Activated CD4-positive, alpha-beta T cell treated with anti-CD3 and anti-CD28 coated beads, Interleukin-2, amount 10 ng/mL, durations not matched to agents 7 days and 5 days (primary cell): ENCODE measurements at regions not wholly inside any gene's neighbourhood (a gene's known extent, or its start where the extent isn't known, plus 50 kb on each side); places are given as distances from the start of the nearest gene placed in this dataset.
"Not testable (repeated sequence)": the region's sequence is repeated elsewhere in the genome, so short reads cannot be mapped to it uniquely, and the experiment has no call there.

ENCODE experiments used
- CTCF ChIA-PET: fragments of 350-600 bp; sonication (Branson Sonifier 250); formaldehyde crosslinking; loops from one replicate; lab custom pipeline; 2021; ENCODE audit warnings: antibody characterized with exemption; lab: Charles Lee
- POLR2A ChIA-PET: fragments of 350-600 bp; sonication (Branson Sonifier 250); formaldehyde crosslinking; loops from one replicate; lab custom pipeline; 2021; ENCODE audit warnings: antibody characterized with exemption; lab: Charles Lee
- DNase-seq: peaks from one replicate; pipeline ENCODE4 v3.0.0-alpha.2; 2020
- H3K27ac Mint-ChIP-seq: one replicate; pipeline ENCODE4 v1.8.0; 2021; ENCODE audit warnings: mild to moderate bottlenecking, moderate library complexity, mixed read lengths
- H3K27me3 Mint-ChIP-seq: one replicate; pipeline ENCODE4 v1.8.0; 2021; ENCODE audit warnings: mixed read lengths
- H3K36me3 Mint-ChIP-seq: one replicate; pipeline ENCODE4 v1.8.0; 2021; ENCODE audit warnings: low read depth, mixed read lengths
- H3K4me1 Mint-ChIP-seq: one replicate; pipeline ENCODE4 v1.8.0; 2021; ENCODE audit warnings: mixed read lengths
- H3K4me3 Mint-ChIP-seq: one replicate; pipeline ENCODE4 v1.8.0; 2021; ENCODE audit warnings: mild to moderate bottlenecking, moderate library complexity, mixed read lengths
- H3K9me3 Mint-ChIP-seq: one replicate; pipeline ENCODE4 v1.8.0; 2021; ENCODE audit warnings: mixed read lengths

GRCh38 chr21:15119486-15119885 lies 54.7 kb upstream of the NRIP1 start:
- no peak overlapping the region for H3K27ac Mint-ChIP-seq
- DNase-seq = no peak
- H3K27me3 Mint-ChIP-seq = peaks cover 6% of the 10 kb centered on the region
- H3K4me3 Mint-ChIP-seq = no peak overlapping the region
- ChIA-PET CTCF (no interaction called here), POLR2A (no interaction called here)
- H3K4me1 Mint-ChIP-seq = no peaks in the 10 kb centered on the region
- H3K9me3 Mint-ChIP-seq = no peaks in the 10 kb centered on the region
- H3K36me3 Mint-ChIP-seq = no peaks in the 10 kb centered on the region

DNA sequence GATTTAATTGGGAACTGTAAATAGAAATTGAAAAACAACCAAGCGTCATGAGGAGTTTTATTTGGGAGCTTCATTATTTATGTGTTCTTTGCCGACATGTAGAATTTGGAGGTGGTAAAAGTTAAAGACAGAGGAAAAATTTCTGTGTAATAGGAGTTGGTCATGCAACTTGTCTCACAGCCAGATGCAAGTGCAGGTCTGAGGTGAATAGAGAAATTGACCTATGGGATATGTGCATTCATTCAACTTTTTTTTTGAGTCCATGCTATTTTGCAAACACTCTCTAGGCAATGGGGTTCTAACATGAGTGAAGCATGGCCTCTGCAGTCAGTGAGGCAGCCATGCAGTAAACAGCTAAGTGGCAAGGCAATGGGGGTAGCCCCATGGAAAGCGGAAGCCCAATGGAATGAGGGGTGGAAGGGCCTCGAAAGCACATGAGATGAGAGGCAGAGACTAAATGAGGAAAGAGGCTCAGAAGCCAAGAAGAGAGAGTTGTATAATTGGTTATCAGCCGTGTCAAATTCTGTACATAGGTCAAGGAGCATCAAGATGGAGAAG lies 56.4 kb upstream of the NRIP1 start:
- DNase-seq = no peak
- Mint-ChIP-seq H3K27ac (no peak overlapping the region), H3K4me3 (no peak overlapping the region), H3K27me3 (peaks cover 6% of the 10 kb centered on the region), H3K9me3 (no peaks in the 10 kb centered on the region), H3K36me3 (no peaks in the 10 kb centered on the region), H3K4me1 (no peaks in the 10 kb centered on the region)
- ChIA-PET POLR2A (no interaction called here), CTCF (no interaction called here)

DNA sequence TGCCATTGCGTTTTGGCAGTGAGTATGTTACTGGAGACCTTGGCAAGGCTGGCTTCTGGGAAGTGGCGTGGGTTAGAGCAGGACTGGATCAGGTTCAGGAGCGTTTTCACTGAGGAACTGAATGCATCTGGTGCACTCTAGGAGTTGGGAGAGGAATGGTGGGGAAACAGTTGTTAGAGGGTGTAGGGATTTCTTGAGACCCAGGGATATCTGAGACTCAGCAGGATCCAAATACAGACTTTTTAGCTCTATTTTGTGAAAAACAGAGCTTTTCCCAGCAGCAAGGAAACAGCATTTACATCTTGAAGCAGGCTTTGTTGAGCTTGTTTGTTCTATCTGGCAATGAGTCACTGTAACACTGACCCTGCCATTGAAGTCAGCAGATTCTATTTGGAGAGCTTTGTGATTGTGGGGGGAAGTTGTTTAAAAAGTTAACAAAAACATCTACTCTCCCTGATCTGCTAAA lies 56.9 kb upstream of the NRIP1 start:
- no peak overlapping the region for H3K27ac Mint-ChIP-seq
- ChIA-PET CTCF (no interaction called here), POLR2A (no interaction called here)
- H3K4me1 Mint-ChIP-seq = no peaks in the 10 kb centered on the region
- H3K4me3 Mint-ChIP-seq = no peak overlapping the region
- H3K9me3 Mint-ChIP-seq = no peaks in the 10 kb centered on the region
- peaks cover 6% of the 10 kb centered on the region for H3K27me3 Mint-ChIP-seq
- no peak for DNase-seq
- no peaks in the 10 kb centered on the region for H3K36me3 Mint-ChIP-seq

DNA sequence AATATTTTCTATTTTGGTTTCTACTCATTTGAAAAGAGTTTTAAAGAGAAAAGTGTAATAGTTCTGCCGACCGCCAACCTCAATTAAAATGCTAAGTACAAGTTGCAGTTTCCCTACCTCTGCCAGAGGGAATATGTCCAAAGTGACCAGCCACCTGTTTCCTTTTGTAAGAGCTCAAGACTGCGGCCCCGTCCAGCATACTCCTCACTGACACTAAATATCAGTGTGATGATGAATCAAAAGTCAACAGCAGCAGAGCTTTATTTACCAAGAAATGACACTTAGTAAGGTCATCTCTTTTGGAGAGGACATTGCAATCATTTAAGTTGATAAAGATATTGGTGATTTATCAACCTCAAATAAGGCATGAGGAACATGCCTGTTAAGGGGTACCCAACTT lies 57.4 kb upstream of the NRIP1 start:
- H3K36me3 Mint-ChIP-seq = no peaks in the 10 kb centered on the region
- H3K27ac Mint-ChIP-seq = no peak overlapping the region
- no peak overlapping the region for H3K4me3 Mint-ChIP-seq
- H3K27me3 Mint-ChIP-seq = peaks cover 6% of the 10 kb centered on the region
- POLR2A ChIA-PET = no interaction called here
- CTCF ChIA-PET = no interaction called here
- DNase-seq = no peak
- no peaks in the 10 kb centered on the region for H3K9me3 Mint-ChIP-seq
- no peaks in the 10 kb centered on the region for H3K4me1 Mint-ChIP-seq

DNA sequence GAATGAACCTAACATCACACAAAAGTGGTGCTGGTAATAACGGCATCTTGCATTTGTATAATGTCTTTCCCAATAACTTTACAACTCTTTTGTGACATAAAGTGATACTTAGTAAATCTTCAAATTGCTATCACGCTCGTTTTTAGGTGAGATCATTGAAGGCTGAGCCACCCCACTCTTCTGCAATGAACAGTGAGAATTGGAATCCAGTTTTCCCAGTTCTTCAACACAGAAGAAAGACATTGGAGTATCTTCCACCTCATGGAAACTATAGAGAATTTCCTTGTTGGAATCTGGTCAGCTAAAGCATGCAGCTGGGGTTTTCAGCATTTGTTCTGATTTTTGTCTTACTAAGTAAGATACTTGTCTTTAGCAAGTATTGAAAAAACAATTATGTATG lies 59.9 kb upstream of the NRIP1 start:
- no peak overlapping the region for H3K27ac Mint-ChIP-seq
- no peaks in the 10 kb centered on the region for H3K9me3 Mint-ChIP-seq
- H3K4me1 Mint-ChIP-seq = no peaks in the 10 kb centered on the region
- CTCF ChIA-PET = no interaction called here
- DNase-seq = no peak
- POLR2A ChIA-PET = no interaction called here
- H3K27me3 Mint-ChIP-seq = peaks cover 6% of the 10 kb centered on the region
- no peak overlapping the region for H3K4me3 Mint-ChIP-seq
- H3K36me3 Mint-ChIP-seq = no peaks in the 10 kb centered on the region

DNA sequence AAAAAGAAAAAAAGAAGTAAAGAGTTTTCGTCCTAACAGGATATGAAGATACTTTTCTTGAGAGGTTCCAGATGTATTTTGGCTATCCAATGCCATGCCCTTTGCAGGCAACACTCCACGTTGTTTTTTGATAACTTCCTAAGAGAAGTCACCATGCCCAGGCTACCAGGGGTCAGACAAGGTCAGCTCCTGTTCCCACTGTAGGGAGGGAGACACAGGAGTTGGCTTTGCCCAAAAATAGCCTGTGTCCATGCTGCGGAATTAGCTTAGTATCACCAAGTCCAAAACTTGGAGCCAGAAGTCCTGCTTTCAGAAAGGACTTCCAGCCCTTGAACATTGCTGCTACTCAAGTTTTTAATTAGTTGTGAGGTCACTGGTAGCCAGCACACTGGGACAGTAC lies 62.1 kb upstream of the NRIP1 start:
- Mint-ChIP-seq H3K27ac (no peak overlapping the region), H3K9me3 (no peaks in the 10 kb centered on the region), H3K36me3 (no peaks in the 10 kb centered on the region), H3K4me1 (no peaks in the 10 kb centered on the region), H3K4me3 (no peak overlapping the region), H3K27me3 (no peaks in the 10 kb centered on the region)
- POLR2A ChIA-PET = interaction anchor here (0.6 kb wide), 1 partner anchor 76 kb away, joined by 3 read pairs; no protein-coding TSS in a partner anchor
- no peak for DNase-seq
- CTCF ChIA-PET = no interaction called here

DNA sequence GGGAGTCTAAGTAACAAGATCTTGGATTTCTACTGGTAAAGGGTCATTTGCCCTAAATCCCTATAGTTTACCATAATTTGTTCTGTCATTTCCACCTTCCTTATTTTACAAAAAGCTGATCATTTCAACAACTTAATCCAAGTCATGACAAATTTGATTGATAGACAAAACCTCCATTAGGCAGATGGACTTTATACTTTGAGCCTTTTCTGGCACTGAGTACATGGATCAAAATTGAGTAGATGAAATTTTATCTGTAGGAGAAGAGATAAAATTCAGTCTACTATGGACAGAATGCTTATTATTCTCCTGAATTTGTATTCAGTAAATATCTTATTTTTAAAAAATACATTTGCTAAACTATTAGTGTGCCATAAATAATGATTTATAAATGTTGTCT lies 62.6 kb upstream of the NRIP1 start:
- H3K4me1 Mint-ChIP-seq = no peaks in the 10 kb centered on the region
- H3K27ac Mint-ChIP-seq = no peak overlapping the region
- POLR2A ChIA-PET = no interaction called here
- DNase-seq = no peak
- H3K4me3 Mint-ChIP-seq = no peak overlapping the region
- no peaks in the 10 kb centered on the region for H3K27me3 Mint-ChIP-seq
- no peaks in the 10 kb centered on the region for H3K9me3 Mint-ChIP-seq
- CTCF ChIA-PET = no interaction called here
- H3K36me3 Mint-ChIP-seq = no peaks in the 10 kb centered on the region

DNA sequence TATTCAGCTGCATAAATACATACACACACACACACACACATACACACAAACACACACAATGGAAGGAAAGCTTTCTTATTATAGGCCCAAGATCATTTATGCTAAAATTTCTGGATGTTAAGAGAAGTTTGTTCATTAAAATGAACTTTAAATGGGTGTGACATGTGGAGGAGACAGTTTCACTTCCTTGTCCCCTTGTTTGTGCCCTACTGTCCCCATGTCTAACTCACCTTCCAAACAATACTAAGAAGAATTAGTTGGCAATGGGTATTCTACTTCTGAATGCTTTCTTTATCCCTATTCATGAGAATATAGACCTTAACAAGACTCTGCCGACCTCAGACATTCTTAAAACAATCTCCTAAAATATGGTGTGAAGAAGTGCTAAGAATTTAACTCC lies 63.5 kb upstream of the NRIP1 start:
- no peaks in the 10 kb centered on the region for H3K4me1 Mint-ChIP-seq
- ChIA-PET CTCF (interaction anchor here (1.5 kb wide), 1 partner anchor 32 kb away, joined by 3 read pairs; no protein-coding TSS in a partner anchor), POLR2A (no interaction called here)
- H3K4me3 Mint-ChIP-seq = no peak overlapping the region
- H3K27me3 Mint-ChIP-seq = no peaks in the 10 kb centered on the region
- no peaks in the 10 kb centered on the region for H3K9me3 Mint-ChIP-seq
- H3K27ac Mint-ChIP-seq = no peak overlapping the region
- DNase-seq = no peak
- H3K36me3 Mint-ChIP-seq = no peaks in the 10 kb centered on the region

- H3K9me3 Mint-ChIP-seq, H3K4me3 Mint-ChIP-seq, H3K36me3 Mint-ChIP-seq, H3K27me3 Mint-ChIP-seq, DNase-seq, POLR2A ChIA-PET, H3K27ac Mint-ChIP-seq, H3K4me1 Mint-ChIP-seq: not testable (repeated sequence)
- CTCF ChIA-PET = interaction anchor here (1.5 kb wide), 1 partner anchor 31 kb away, joined by 3 read pairs; no protein-coding TSS in a partner anchor
These were observed 63.9 kb upstream of the NRIP1 start for GRCh38 chr21:15128714-15129113.

- H3K9me3 Mint-ChIP-seq = no peaks in the 10 kb centered on the region
- no peak overlapping the region for H3K4me3 Mint-ChIP-seq
- H3K27me3 Mint-ChIP-seq = no peaks in the 10 kb centered on the region
- H3K4me1 Mint-ChIP-seq = no peaks in the 10 kb centered on the region
- POLR2A ChIA-PET = no interaction called here
- no peaks in the 10 kb centered on the region for H3K36me3 Mint-ChIP-seq
- CTCF ChIA-PET = no interaction called here
- H3K27ac Mint-ChIP-seq = no peak overlapping the region
- no peak for DNase-seq
These were observed 65.5 kb upstream of the NRIP1 start for GRCh38 chr21:15130326-15130725.

GRCh38 chr21:15130751-15131150 lies 66.0 kb upstream of the NRIP1 start:
- Mint-ChIP-seq H3K27me3 (no peaks in the 10 kb centered on the region), H3K27ac (no peak overlapping the region), H3K9me3 (no peaks in the 10 kb centered on the region), H3K4me1 (no peaks in the 10 kb centered on the region), H3K36me3 (no peaks in the 10 kb centered on the region), H3K4me3 (no peak overlapping the region)
- CTCF ChIA-PET = interaction anchor here (0.7 kb wide), 1 partner anchor 14 kb away, joined by 5 read pairs; no protein-coding TSS in a partner anchor
- no peak for DNase-seq
- POLR2A ChIA-PET = no interaction called here

DNA sequence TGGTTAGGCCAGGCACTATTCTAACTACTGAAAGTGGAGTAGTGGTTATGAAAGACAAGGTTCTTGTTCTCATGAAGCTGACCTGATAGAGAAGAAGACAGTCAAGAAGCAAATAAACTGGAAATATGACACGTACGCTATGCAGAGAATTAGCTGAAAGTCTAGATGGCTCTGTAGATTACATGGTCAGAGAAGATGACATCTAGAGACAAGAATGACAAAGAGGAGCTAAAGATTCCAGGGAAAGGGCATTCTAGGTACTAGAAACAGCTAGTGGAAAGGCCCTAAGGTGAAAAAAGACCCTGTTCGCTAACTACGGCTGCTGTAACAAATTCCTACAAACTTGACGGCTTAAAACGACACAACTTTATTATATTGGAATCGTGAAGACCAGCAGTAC lies 68.0 kb upstream of the NRIP1 start:
- Mint-ChIP-seq H3K27me3 (peaks cover 4% of the 10 kb centered on the region), H3K4me3 (no peak overlapping the region), H3K27ac (no peak overlapping the region), H3K9me3 (no peaks in the 10 kb centered on the region), H3K4me1 (no peaks in the 10 kb centered on the region), H3K36me3 (no peaks in the 10 kb centered on the region)
- no peak for DNase-seq
- ChIA-PET POLR2A (no interaction called here), CTCF (interaction anchor here (1.1 kb wide), 1 partner anchor 9 kb away, joined by 3 read pairs; no protein-coding TSS in a partner anchor)

GRCh38 chr21:15134701-15135470 lies 70.1 kb upstream of the NRIP1 start:
- Mint-ChIP-seq H3K36me3 (no peaks in the 10 kb centered on the region), H3K9me3 (no peaks in the 10 kb centered on the region), H3K4me3 (no peak overlapping the region), H3K27ac (no peak overlapping the region), H3K4me1 (no peaks in the 10 kb centered on the region), H3K27me3 (peaks cover 7% of the 10 kb centered on the region)
- ChIA-PET CTCF (no interaction called here), POLR2A (no interaction called here)
- no peak for DNase-seq
